ENCODE measurements at regions not wholly inside any gene's neighbourhood (a gene's known extent, or its start where the extent isn't known, plus 50 kb on each side); places are given as distances from the start of the nearest gene placed in this dataset.

DNA sequence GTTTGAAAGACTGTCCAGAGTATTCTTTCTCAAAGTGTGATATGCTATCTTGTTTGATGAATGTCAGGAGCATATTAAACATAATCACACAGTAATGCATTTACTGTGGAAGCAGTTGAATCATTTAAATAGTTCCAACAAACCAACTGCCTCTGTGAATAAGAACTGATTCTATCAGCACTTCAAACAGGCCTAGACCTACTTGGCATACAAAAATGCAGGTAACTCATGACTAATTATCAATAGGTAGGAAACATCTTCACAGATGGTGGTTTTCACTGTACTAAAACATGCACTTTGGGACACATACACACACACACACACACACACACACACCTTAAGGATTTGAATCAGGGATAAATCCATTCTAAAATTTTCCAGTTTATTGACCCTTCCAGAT, 91.2 kb upstream of the SNX2 start:
- H2AFZ ChIP-seq (replicated peaks; ENCODE audit: low read length, poor library complexity) = no peak overlapping the region
- no peaks in the 10 kb centered on the region for H3K79me1 ChIP-seq (ENCODE audit: low read depth in 1 of 2, low read length in 2 of 2)
- no peak overlapping the region for H2BK15ac ChIP-seq (ENCODE audit: low read depth, low read length)
- DNase-seq = no peak
- no peak overlapping the region for H2AK9ac ChIP-seq (replicated peaks; ENCODE audit: low read depth, low read length, poor library complexity)
- H3K4me3 ChIP-seq (ENCODE audit: insufficient read depth, low read depth, low read length) = no peak overlapping the region
- no peak for ATAC-seq (ENCODE audit: low read depth)
- no peaks in the 10 kb centered on the region for H4K20me1 ChIP-seq (ENCODE audit: insufficient read depth, low read length)
- no peak overlapping the region for H3K9ac ChIP-seq (ENCODE audit: low read depth, low read length)
- in situ Hi-C loops (cut with MboI; ENCODE audit: low sequenced_read_pairs) (no loop called here), dilution Hi-C loops (cut with HindIII; ENCODE audit: low sequenced_read_pairs, unreplicated experiment) (no loop called here), intact Hi-C loops (cut with micrococcal nuclease) (no loop called here)
- no peak overlapping the region for H4K91ac ChIP-seq (ENCODE audit: insufficient read depth, low read depth, low read length)
- POLR2A ChIA-PET (ENCODE audit: unreplicated experiment) = no interaction called here
- no peak overlapping the region for H3K27ac ChIP-seq (ENCODE audit: insufficient read depth, low read length)
- H3K9me3 ChIP-seq (ENCODE audit: control insufficient read depth, insufficient read depth, low read length) = no peaks in the 10 kb centered on the region
- no peak overlapping the region for H4K8ac ChIP-seq (ENCODE audit: low read depth in 2 of 2, low read length in 2 of 2)
- H3K27me3 ChIP-seq (ENCODE audit: control insufficient read depth, insufficient read depth, low read length) = peaks cover 3% of the 10 kb centered on the region; the same call in 1 of the 2 replicates
- no peak overlapping the region for H2BK20ac ChIP-seq (ENCODE audit: low read depth, low read length)
- H3K18ac ChIP-seq (ENCODE audit: low read depth, low read length) = no peak overlapping the region
- H2AK5ac ChIP-seq (ENCODE audit: low read depth, low read length) = no peak overlapping the region
- H3K14ac ChIP-seq (replicated peaks; ENCODE audit: low read depth, low read length) = no peak overlapping the region
- no peaks in the 10 kb centered on the region for H3K4me1 ChIP-seq (ENCODE audit: control insufficient read depth, insufficient read depth, low read length)
- H4K5ac ChIP-seq (ENCODE audit: low read depth, low read length) = no peak overlapping the region
- H3K23ac ChIP-seq (ENCODE audit: low read depth, low read length) = no peak overlapping the region
- H2BK5ac ChIP-seq (ENCODE audit: low read depth, low read length, poor library complexity, severe bottlenecking) = no peak overlapping the region
- TF ChIP-seq CTCF (conservative IDR thresholded peaks at IDR 0.05; ENCODE audit: low read depth, low read length) (no peak), MXI1 (IDR thresholded peaks at IDR 0.05; ENCODE audit: borderline replicate concordance, low read depth, low read length) (no peak), MAFK (IDR thresholded peaks at IDR 0.05; ENCODE audit: low read depth, low read length) (no peak), MAZ (IDR thresholded peaks at IDR 0.05; ENCODE audit: borderline replicate concordance, low read depth, low read length) (no peak), BHLHE40 (IDR thresholded peaks at IDR 0.05; ENCODE audit: low read depth, low read length) (no peak), CEBPB (IDR thresholded peaks at IDR 0.05; ENCODE audit: low read depth, low read length) (no peak), ELK1 (IDR thresholded peaks at IDR 0.05; ENCODE audit: borderline replicate concordance, low read depth, low read length) (no peak), POLR2A (IDR thresholded peaks at IDR 0.05; ENCODE audit: low read depth, low read length) (no peak), SMC3 (IDR thresholded peaks at IDR 0.05; ENCODE audit: low read depth, low read length) (no peak)
- CTCF ChIA-PET = no interaction called here
- H3K36me3 ChIP-seq (ENCODE audit: control insufficient read depth, insufficient read depth, low read length) = no peaks in the 10 kb centered on the region
- BruUV-seq (replicated peaks) = no TSS peak
- no peak overlapping the region for H2BK120ac ChIP-seq (ENCODE audit: low read depth, low read length)
- no peak overlapping the region for H3K4ac ChIP-seq (ENCODE audit: low read depth, low read length)
- no peaks in the 10 kb centered on the region for H3K9me1 ChIP-seq (ENCODE audit: insufficient read depth, low read length)
- no peak overlapping the region for H3K4me2 ChIP-seq (ENCODE audit: low read depth, low read length)
- no peak overlapping the region for H3K56ac ChIP-seq (ENCODE audit: extremely low read depth, insufficient read depth, low read length)

Measured in IMR-90 (cell line).